ENCODE measurements at regions not wholly inside any gene's neighbourhood (a gene's known extent, or its start where the extent isn't known, plus 50 kb on each side); places are given as distances from the start of the nearest gene placed in this dataset.

DNA sequence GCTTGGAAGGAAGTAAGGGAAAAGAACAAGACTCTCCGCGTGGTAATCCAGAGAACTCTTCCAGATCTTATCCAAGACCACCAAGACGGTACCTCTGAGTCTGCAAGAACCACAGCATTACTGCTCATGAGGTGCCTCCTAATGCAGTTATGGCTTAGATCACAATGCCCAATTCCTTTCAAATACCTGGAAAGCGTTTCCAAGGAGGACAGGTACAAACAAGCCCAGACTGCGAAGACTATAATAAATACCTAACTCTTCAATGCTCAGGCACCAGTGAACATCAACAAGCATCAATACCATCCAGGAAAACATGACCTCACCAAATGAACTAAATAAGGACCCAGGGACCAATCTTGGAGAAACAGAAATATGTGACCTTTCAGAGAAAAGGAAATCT, 325.5 kb downstream of the CWC27 start:
- TF ChIP-seq CTCF (conservative IDR thresholded peaks at IDR 0.05 in 1 of 2, IDR thresholded peaks at IDR 0.05 in 1 of 2; ENCODE audit: extremely low read depth in 1 of 2, insufficient read depth in 1 of 2, low read depth in 1 of 2, low read length in 2 of 2) (no peak), EZH2 (IDR thresholded peaks at IDR 0.05; ENCODE audit: borderline replicate concordance, low read length) (no peak)
